IPS-15b (cell line): ENCODE measurements at regions not wholly inside any gene's neighbourhood (a gene's known extent, or its start where the extent isn't known, plus 50 kb on each side); places are given as distances from the start of the nearest gene placed in this dataset.

Source experiments
- H3K27me3 ChIP-seq: one replicate; pipeline ENCODE4 v1.6.1; 2013; ENCODE audit warnings: low read length; ENCODE audit not compliant: control insufficient read depth, insufficient read depth
- H3K36me3 ChIP-seq: one replicate; pipeline ENCODE4 v1.6.1; 2013; ENCODE audit warnings: low read length; ENCODE audit not compliant: control insufficient read depth, insufficient read depth
- H3K4me1 ChIP-seq: one replicate; pipeline ENCODE4 v1.6.1; 2013; ENCODE audit warnings: mild to moderate bottlenecking, low read length; ENCODE audit not compliant: control insufficient read depth, insufficient read depth
- H3K4me3 ChIP-seq: one replicate; pipeline ENCODE4 v1.5.1; 2013; ENCODE audit warnings: low read depth, low read length
- H3K9ac ChIP-seq: one replicate; pipeline ENCODE4 v1.6.1; 2013; ENCODE audit warnings: low read depth, mild to moderate bottlenecking, low read length
- H3K9me3 ChIP-seq: one replicate; pipeline ENCODE4 v1.6.1; 2013; ENCODE audit warnings: mild to moderate bottlenecking, low read length; ENCODE audit not compliant: control insufficient read depth, insufficient read depth

DNA sequence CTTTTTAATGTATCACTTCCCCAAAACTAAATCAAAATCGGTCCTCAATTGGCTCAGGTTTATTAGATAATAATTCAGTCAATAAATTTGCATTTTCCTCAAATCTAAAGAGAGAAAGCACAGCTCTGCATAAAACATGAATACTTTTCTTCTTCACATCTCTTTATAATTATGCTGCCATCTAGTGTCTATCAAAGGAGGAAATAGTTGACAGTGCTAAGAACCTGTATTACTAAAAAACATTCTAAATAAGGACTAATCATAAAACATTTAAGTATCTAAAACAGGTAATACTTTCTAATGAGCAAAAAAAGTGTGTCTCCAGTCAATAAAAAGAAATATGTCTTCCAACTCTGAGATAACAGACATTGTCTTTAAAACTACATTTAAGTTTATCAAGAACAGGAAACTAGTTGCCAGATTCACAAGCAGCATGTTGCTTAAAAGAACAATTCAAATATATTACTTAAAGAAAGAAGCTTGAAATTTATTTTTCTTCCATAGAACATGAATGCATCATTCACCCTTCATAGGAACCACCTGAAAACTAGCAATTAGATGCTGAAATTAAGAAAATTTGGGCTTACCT lies 56.5 kb upstream of the DST start:
- H3K4me3 ChIP-seq, result no peak overlapping the region

DNA sequence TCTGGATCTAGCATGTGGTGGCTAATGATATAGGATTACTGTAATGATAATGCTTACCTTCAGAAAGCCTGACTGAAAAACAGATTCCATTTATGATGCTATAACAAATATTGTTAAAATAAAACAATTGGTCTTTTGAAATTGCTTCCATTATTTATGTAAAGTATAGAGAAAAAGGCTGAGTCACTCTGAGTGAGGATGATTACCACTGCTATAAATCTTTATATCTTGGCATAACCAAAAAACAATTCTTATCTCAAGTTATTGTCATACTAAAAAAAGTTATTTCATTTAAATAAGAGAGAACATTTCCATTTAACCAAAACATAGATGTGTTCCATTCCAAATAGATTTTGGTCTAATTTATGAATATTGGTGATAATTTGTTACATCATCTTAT lies 53.0 kb upstream of the DST start:
- Histone ChIP-seq H3K4me3 (no peak overlapping the region), H3K9me3 (no peaks in the 10 kb centered on the region), H3K4me1 (no peaks in the 10 kb centered on the region), H3K36me3 (no peaks in the 10 kb centered on the region), H3K9ac (no peak overlapping the region), H3K27me3 (no peaks in the 10 kb centered on the region)

More for the DNA sequence above, 56.5 kb upstream of the DST start:
- Histone ChIP-seq H3K4me1 (no peaks in the 10 kb centered on the region), H3K9ac (no peak overlapping the region), H3K27me3 (no peaks in the 10 kb centered on the region), H3K9me3 (no peaks in the 10 kb centered on the region), H3K36me3 (no peaks in the 10 kb centered on the region)

DNA sequence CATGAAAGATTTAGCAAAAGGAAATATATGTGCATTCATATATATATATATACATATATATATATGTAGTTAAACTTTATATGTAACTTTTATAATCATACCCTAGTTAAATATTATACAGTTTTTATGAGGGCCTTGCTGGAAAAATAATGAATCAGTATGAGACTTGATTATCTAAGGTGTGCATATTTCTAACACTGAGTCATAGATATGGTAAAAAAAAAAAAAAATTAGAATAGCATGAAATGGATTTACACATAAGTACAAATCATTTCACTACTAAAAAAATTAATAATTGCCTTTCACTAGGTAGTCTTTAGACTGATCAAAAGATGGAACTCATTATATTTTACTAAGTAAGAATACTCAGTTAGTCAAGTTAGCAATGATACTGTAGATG lies 51.3 kb upstream of the DST start:
- Histone ChIP-seq H3K36me3 (no peaks in the 10 kb centered on the region), H3K4me3 (no peak overlapping the region), H3K9ac (no peak overlapping the region), H3K4me1 (no peaks in the 10 kb centered on the region), H3K9me3 (no peaks in the 10 kb centered on the region), H3K27me3 (no peaks in the 10 kb centered on the region)

DNA sequence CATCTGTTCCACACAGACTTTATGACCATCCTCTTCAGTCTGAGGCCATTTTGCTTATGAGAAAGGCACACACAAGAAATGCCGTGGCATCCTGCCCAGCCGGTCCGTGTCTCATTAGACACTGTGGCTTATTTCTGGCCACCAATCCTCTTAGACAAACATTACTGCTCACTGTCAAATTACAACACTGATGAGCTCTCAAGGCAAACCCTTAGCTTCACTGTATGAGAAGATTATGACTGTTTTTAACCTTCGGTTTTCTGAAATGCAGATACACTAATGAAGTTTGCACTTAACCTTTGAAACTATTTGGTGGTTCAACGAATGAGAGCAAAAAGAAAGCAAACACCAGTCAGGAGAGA lies 50.5 kb upstream of the DST start:
- Histone ChIP-seq H3K9me3 (no peaks in the 10 kb centered on the region), H3K27me3 (no peaks in the 10 kb centered on the region), H3K4me1 (no peaks in the 10 kb centered on the region), H3K9ac (no peak overlapping the region), H3K4me3 (no peak overlapping the region), H3K36me3 (no peaks in the 10 kb centered on the region)

DNA sequence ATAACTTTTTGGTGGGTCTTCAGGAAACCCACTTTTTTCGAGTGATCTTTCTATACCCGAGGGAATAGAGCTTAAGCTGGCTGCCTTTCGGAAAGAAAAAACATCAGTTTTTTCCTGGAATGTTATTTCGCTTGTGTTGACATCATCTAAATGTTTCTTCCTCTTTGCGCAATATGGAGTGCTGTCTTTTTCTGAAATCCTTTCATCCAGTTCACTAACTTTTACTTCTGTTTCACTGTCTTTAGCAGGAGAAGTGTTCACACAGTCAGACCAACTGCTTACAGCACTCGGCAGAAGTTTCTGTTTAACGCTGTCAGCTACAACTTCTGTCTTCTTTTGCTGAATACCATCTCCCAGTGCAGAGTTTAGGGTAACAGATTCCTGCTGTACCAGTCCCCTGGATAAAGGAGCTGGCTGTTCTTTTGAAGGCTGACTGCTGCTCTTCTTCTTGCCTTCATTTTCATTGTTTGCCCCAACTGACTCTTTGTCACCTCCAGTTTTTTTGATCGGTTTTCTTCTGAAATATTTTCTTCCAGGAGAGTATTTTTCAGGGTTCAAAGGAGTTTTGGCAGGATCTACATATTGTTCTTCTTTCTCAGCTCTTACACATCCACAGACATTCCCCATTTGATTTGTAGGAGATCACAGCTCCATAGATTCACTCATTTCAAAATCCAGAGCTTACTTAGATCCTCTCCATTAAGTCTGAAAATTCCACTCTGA lies 50.0 kb upstream of the DST start:
- H3K36me3 ChIP-seq, result no peaks in the 10 kb centered on the region
- H3K9ac ChIP-seq, result no peak overlapping the region
- H3K9me3 ChIP-seq, result no peaks in the 10 kb centered on the region
- H3K4me1 ChIP-seq, result no peaks in the 10 kb centered on the region
- H3K4me3 ChIP-seq, result no peak overlapping the region
- H3K27me3 ChIP-seq, result no peaks in the 10 kb centered on the region
